Transverse colon (tissue), 4 donors: ENCODE measurements at regions not wholly inside any gene's neighbourhood (a gene's known extent, or its start where the extent isn't known, plus 50 kb on each side); places are given as distances from the start of the nearest gene placed in this dataset.
A peak's percentile ranks its signal among the peaks of the same experiment; 100 is the strongest.

ENCODE experiments used
- DNase-seq: peaks from one replicate; pipeline ENCODE4 v3.0.0-alpha.2; 2019
- H3K27ac ChIP-seq, 4 donors: fragments of 200-600 bp; sonication (generic); 2 replicates each; pipeline ENCODE4 v1.5.1; 2016 to 2018; ENCODE audit warnings: inconsistent platforms in 4 of 4
- H3K27me3 ChIP-seq: fragments of 200-600 bp; sonication (generic); 2 replicates; pipeline ENCODE4 v1.5.1; 2017; ENCODE audit warnings: inconsistent platforms
- H3K36me3 ChIP-seq, 4 donors: fragments of 200-600 bp; sonication (generic); 2 replicates each; pipeline ENCODE4 v1.5.1; 2017 to 2019; ENCODE audit warnings: inconsistent platforms in 4 of 4
- H3K4me1 ChIP-seq, 4 donors: fragments of 200-600 bp; sonication (generic); 2 replicates each; pipeline ENCODE4 v1.5.1; 2017 to 2020; ENCODE audit warnings: inconsistent platforms in 4 of 4
- H3K4me3 ChIP-seq, 4 donors: fragments of 200-600 bp; sonication (generic); 1 replicate in 1 of 4; 2 replicates in 3 of 4; pipeline versions ENCODE4 v1.5.1 to v1.6.1; 2017 to 2019; ENCODE audit warnings: inconsistent platforms in 4 of 4
- H3K9me3 ChIP-seq, 2 donors: fragments of 200-600 bp; sonication (generic); 2 replicates each; pipeline ENCODE4 v1.5.1; 2017 to 2019; ENCODE audit warnings: inconsistent platforms in 2 of 2
- EP300 ChIP-seq: sonication (generic); formaldehyde crosslinking; IDR thresholded peaks from one replicate; pipeline ENCODE4 v1.6.1; 2017; ENCODE audit warnings: antibody characterized with exemption, low read depth
- POLR2A ChIP-seq: fragments of 450-650 bp; IDR thresholded peaks from one replicate; pipeline ENCODE4 v1.6.1; 2016; ENCODE audit warnings: antibody characterized with exemption, mild to moderate bottlenecking, moderate library complexity
- POLR2AphosphoS5 ChIP-seq, 3 donors: sonication (generic); formaldehyde crosslinking; IDR thresholded peaks; one replicate each; pipeline ENCODE4 v1.6.1; 2016; ENCODE audit warnings: antibody characterized with exemption in 3 of 3
- WGBS, 2 donors: methylation state at CpG; one replicate each; pipeline ENCODE4 v1.1.5; 2018; ENCODE audit warnings: low coverage in 1 of 2; 5-methylcytosine and 5-hydroxymethylcytosine counted together
- in situ Hi-C, 4 donors: fragments of 200-750 bp; cut with MboI; loops; one replicate each; pipeline versions ENCODE4 v1.15.0 to v1.15.1; 2017; ENCODE audit warnings: low sequenced_read_pairs in 3 of 4, low pct_ligation_motif_present in 1 of 4, low pct_unique_long_range_greater_than_20kb in 1 of 4
- intact Hi-C: fragments of 100-400 bp; cut with DNase I; formaldehyde crosslinking; loops from one replicate; pipeline ENCODE4 v1.15.1; 2023; ENCODE audit warnings: low total_unique reads
- TF ChIP-seq, protein P1 (sequence below), 5 experiments: fragments of 200-600 bp in 3 of 5; fragments of 450-650 bp in 2 of 5; sonication (generic) in 3 of 5; IDR thresholded peaks; 1 replicate in 2 of 5; 2 replicates in 3 of 5; pipeline ENCODE4 v1.5.1; 2016 to 2017; ENCODE audit warnings: antibody characterized with exemption in 5 of 5, inconsistent platforms in 3 of 5, mild to moderate bottlenecking in 2 of 5, moderate library complexity in 1 of 5

DNA sequence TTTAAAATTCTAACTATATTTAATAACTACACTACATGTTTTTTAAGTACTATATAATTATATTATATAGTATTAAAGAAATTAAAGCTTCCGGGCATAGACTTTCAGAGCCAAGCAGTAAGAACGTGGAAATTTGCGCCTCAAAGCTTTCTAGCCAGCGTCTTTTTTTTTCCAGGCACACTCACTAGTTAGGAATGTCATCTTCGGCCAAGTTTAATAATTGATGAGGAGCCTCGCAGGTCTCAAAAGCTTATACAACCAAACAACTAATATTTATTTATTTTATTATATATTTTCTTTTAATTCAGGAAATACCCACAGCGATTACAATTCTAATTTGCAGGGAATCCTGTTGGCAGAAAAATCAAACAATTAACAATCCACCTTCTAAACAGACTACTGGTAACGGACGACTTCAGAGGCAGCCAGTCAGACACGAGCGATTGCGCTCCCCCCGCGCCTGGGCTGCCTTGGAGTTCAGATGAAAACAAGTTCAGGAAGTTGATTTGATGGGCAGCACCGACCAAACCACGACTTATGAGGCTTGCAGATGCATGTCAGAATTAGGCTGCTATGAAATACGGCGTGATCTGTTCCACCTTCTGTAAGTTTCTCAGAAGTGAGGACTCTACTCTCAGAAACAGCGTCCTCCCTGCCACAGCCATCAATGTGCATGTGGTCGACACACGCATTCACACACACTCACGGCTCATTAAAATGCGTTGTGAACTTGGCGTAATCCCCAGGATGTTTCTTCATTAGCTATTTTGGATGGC lies 431.8 kb upstream of the MGMT start:
- 38 to 50% methylated on average over 16 to 24 of the region's 24 CpGs for WGBS, 2 donors
- Histone ChIP-seq H3K36me3 (no peaks in the 10 kb centered on the region), H3K4me3 (no peak overlapping the region), H3K9me3 (no peaks in the 10 kb centered on the region), H3K27me3 (peaks cover 66% of the 10 kb centered on the region), H3K4me1 (peaks cover 0 to 6% (median 0%) of the 10 kb centered on the region in 4 donors), H3K27ac (no peak overlapping the region)
- in situ Hi-C loops, result loop anchor here in 3 of 4 donors (10.0 to 25.0 kb wide), 3 partner anchors 940 to 1077 kb away; partner anchors contain the start of gene C10orf143 (in 1 of the 3)
- no peak for TF ChIP-seq POLR2AphosphoS5 (IDR thresholded peaks at IDR 0.05)
- TF ChIP-seq, protein P1, sequence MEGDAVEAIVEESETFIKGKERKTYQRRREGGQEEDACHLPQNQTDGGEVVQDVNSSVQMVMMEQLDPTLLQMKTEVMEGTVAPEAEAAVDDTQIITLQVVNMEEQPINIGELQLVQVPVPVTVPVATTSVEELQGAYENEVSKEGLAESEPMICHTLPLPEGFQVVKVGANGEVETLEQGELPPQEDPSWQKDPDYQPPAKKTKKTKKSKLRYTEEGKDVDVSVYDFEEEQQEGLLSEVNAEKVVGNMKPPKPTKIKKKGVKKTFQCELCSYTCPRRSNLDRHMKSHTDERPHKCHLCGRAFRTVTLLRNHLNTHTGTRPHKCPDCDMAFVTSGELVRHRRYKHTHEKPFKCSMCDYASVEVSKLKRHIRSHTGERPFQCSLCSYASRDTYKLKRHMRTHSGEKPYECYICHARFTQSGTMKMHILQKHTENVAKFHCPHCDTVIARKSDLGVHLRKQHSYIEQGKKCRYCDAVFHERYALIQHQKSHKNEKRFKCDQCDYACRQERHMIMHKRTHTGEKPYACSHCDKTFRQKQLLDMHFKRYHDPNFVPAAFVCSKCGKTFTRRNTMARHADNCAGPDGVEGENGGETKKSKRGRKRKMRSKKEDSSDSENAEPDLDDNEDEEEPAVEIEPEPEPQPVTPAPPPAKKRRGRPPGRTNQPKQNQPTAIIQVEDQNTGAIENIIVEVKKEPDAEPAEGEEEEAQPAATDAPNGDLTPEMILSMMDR (IDR thresholded peaks at IDR 0.05), result no peak
- peak; percentile 19 for DNase-seq
- intact Hi-C loops, result loop anchor here (10.0 kb wide), 1 partner anchor 300 kb away; no protein-coding TSS in a partner anchor

DNA sequence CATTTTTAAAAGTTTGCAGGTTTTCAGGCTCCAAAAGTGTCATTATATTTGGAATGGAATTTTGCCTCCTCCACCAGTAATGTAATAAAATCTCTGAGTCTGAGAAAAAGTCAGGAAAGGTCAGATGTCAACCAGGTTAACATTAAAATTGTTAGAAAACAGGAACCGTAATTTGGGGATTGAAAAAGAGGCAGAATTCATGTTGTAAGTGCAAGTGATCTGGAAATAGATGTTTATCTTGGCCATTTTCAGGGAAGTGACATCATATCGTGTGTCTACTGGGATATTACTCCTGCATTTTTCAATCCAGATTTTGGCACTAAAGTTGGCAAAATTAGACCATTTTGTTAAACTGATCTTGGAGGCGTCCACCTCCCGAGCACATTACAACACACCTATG lies 428.5 kb upstream of the MGMT start:
- H3K27me3 ChIP-seq, result peaks cover 43% of the 10 kb centered on the region
- H3K9me3 ChIP-seq, result no peaks in the 10 kb centered on the region
- no peaks in the 10 kb centered on the region for H3K36me3 ChIP-seq
- no peak overlapping the region for H3K4me3 ChIP-seq
- in situ Hi-C loops (loop anchor here in 3 of 4 donors (10.0 to 25.0 kb wide), 3 partner anchors 936 to 1074 kb away; partner anchors contain the start of gene C10orf143 (in 1 of the 3)), intact Hi-C loops (loop anchor here (10.0 kb wide), 1 partner anchor 296 kb away; no protein-coding TSS in a partner anchor)
- H3K4me1 ChIP-seq, result no peaks in the 10 kb centered on the region
- H3K27ac ChIP-seq, result no peak overlapping the region
- 38 to 45% methylated on average over 2 to 4 of the region's 4 CpGs for WGBS, 2 donors
- TF ChIP-seq, protein P1 (IDR thresholded peaks at IDR 0.05), result no peak
- DNase-seq, result no peak

DNA sequence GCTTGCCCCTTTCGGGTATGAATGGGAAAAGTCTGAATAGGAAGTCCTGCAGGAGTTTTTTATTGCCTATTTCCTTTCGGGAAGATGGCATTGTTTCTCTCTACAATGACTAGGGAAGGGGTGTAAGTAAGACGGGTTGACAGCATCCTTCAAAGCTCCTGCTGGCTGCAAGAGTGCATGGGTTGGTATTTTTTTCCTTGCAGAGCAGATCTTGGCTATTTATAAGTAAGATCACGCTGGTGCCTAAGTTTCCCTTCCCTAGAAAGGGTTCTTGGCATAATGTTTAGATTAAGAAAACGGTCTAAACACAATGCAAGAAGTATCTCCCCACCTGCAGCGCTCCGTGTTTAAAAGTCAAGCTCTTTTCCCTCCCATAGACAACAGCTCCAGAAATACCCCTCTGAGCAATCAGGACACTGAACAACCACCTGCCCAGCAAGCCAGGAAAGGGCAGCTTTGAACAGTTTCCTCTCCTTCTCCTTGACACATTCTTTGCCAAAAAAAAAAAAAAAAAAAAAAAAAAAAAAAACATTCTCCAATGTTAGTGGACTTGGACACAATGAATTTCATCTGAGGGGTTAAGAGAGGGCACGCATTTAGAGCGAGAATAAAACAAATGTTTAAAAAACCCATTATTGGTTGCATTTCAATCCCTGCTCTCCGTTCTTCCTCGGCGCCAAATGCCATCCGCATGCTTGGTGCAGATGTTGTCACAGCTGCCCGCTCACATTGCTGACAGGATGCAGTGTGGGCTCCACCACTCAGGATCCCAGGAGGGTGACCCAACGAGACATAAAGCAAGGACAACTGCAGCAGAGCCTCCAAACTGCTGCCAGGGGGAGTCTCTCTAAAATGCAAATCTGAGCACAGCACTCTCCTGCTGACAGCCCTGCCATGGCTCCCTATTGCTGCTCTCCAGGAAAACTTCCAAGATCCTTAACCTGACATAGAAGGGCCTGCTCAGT lies 427.4 kb upstream of the MGMT start:
- 34 to 69% methylated on average over 2 to 14 of the region's 15 CpGs for WGBS, 2 donors

More for the DNA sequence above, 427.4 kb upstream of the MGMT start:
- Histone ChIP-seq H3K4me1 (no peaks in the 10 kb centered on the region), H3K36me3 (no peaks in the 10 kb centered on the region), H3K27me3 (peaks cover 34% of the 10 kb centered on the region), H3K9me3 (no peaks in the 10 kb centered on the region), H3K4me3 (no peak overlapping the region), H3K27ac (no peak overlapping the region)
- in situ Hi-C loops, result loop anchor here in 3 of 4 donors (10.0 to 25.0 kb wide), 3 partner anchors 935 to 1073 kb away; partner anchors contain the start of gene C10orf143 (in 1 of the 3)
- TF ChIP-seq POLR2AphosphoS5 (IDR thresholded peaks at IDR 0.05) (no peak), EP300 (no peak), POLR2A (no peak)
- TF ChIP-seq, protein P1 (IDR thresholded peaks at IDR 0.05), result no peak
- no peak for DNase-seq
- intact Hi-C loops, result loop anchor here (10.0 kb wide), 1 partner anchor 295 kb away; no protein-coding TSS in a partner anchor
